Activated naive CD4-positive, alpha-beta T cell treated with anti-CD3 and anti-CD28 coated beads for 36 hours (primary cell): ENCODE measurements at regions not wholly inside any gene's neighbourhood (a gene's known extent, or its start where the extent isn't known, plus 50 kb on each side); places are given as distances from the start of the nearest gene placed in this dataset.
"Not testable (repeated sequence)": the region's sequence is repeated elsewhere in the genome, so short reads cannot be mapped to it uniquely, and the experiment has no call there.

Experiments used
- CTCF ChIA-PET: fragments of 350-600 bp; sonication (Branson Sonifier 250); formaldehyde crosslinking; loops from one replicate; lab custom pipeline; 2021; ENCODE audit warnings: antibody characterized with exemption; lab: Charles Lee
- DNase-seq: peaks from one replicate; pipeline ENCODE4 v3.0.0-alpha.2; 2020
- H3K27ac Mint-ChIP-seq: one replicate; pipeline ENCODE4 v1.8.0; 2021; ENCODE audit warnings: mild to moderate bottlenecking, mixed read lengths
- H3K27me3 Mint-ChIP-seq: one replicate; pipeline ENCODE4 v1.8.0; 2021; ENCODE audit warnings: low read depth, mixed read lengths
- H3K36me3 Mint-ChIP-seq: one replicate; pipeline ENCODE4 v1.8.0; 2021; ENCODE audit warnings: low read depth, mixed read lengths
- H3K4me1 Mint-ChIP-seq: one replicate; pipeline ENCODE4 v1.8.0; 2021; ENCODE audit warnings: low read depth, mixed read lengths
- H3K4me3 Mint-ChIP-seq: one replicate; pipeline ENCODE4 v1.8.0; 2021; ENCODE audit warnings: mild to moderate bottlenecking, moderate library complexity, mixed read lengths
- H3K9me3 Mint-ChIP-seq: one replicate; pipeline ENCODE4 v1.8.0; 2021; ENCODE audit warnings: mixed read lengths
- intact Hi-C: fragments of 100-400 bp; cut with micrococcal nuclease; formaldehyde crosslinking; loops from one replicate; pipeline ENCODE4 v1.15.1; 2023

DNA sequence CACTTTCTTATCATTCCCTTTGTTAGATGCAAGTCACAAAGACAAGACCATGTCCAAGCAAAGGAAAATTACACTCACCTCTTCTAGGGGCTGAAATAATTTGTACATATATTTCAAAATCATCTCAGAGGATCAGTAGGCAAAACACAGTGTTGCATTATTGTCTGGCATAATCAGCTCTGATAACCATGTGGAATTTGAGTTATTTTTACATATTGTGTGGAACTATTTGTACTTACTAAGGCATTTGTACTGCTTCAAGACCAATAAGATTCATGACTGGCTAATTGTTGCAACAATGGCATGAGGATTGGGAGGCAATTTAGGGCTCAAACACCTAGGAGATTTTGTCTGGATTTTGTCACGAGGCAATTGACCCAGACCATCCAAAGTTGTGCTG lies 1716.4 kb downstream of the BRINP3 start:
- Mint-ChIP-seq H3K27me3 (no peaks in the 10 kb centered on the region), H3K36me3 (no peaks in the 10 kb centered on the region), H3K4me3 (no peak overlapping the region), H3K27ac (no peak overlapping the region), H3K9me3 (peaks cover 2% of the 10 kb centered on the region), H3K4me1 (no peaks in the 10 kb centered on the region)
- no peak for DNase-seq
- intact Hi-C loops, result no loop called here
- CTCF ChIA-PET, result no interaction called here

DNA sequence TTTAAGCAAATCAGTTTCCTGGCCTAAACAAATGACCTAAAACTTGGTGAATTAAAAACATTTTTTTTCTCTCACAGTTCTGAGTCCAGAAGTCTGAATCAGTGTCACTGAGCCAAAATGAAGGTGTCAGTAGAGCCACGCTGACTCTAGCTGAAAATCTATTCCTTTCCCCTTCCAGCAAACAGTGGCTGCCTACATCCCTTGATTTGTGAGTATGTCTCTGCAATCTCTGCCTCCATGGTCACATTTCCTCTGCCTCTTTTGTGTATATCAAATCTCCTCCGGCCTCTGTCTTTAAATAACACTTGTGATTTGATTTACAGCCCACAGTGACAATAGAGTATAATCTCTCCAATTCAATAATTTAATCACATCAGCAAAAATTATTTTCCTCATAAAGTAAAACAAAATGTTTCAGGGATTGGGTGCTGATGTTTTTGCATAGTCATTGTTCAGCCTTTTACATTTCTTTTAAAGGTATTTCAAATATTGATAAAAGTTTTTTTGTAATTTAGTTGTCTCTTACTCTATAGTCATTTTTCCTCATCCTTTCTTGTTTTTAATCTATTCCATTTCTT lies 1715.4 kb downstream of the BRINP3 start:
- H3K4me3 Mint-ChIP-seq, result no peak overlapping the region
- no peaks in the 10 kb centered on the region for H3K4me1 Mint-ChIP-seq
- DNase-seq, result no peak
- H3K9me3 Mint-ChIP-seq, result peaks cover 2% of the 10 kb centered on the region
- no peaks in the 10 kb centered on the region for H3K27me3 Mint-ChIP-seq
- intact Hi-C loops, result no loop called here
- no peak overlapping the region for H3K27ac Mint-ChIP-seq
- CTCF ChIA-PET, result no interaction called here
- H3K36me3 Mint-ChIP-seq, result no peaks in the 10 kb centered on the region

DNA sequence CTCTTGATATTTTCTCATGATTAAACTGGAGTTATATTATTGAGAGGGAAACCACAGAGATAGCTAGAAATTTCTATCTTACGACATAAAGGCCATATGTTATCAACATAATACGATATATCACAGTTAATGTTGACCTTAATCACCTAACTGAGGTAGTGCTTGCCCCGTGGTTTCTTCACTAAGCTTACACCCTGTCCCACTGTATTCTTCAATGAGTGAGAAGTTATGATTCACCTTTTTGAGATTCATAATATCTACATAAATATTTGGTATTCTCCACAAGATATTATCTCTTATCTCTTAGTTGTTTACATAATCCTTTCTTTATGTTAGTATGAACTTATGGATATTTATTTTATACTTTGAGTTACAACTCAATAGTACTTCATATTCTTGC lies 1714.1 kb downstream of the BRINP3 start:
- Mint-ChIP-seq H3K4me1 (no peaks in the 10 kb centered on the region), H3K27me3 (no peaks in the 10 kb centered on the region), H3K36me3 (no peaks in the 10 kb centered on the region), H3K27ac (no peak overlapping the region), H3K4me3 (no peak overlapping the region), H3K9me3 (peaks cover 2% of the 10 kb centered on the region)
- no peak for DNase-seq
- CTCF ChIA-PET, result no interaction called here
- intact Hi-C loops, result no loop called here

DNA sequence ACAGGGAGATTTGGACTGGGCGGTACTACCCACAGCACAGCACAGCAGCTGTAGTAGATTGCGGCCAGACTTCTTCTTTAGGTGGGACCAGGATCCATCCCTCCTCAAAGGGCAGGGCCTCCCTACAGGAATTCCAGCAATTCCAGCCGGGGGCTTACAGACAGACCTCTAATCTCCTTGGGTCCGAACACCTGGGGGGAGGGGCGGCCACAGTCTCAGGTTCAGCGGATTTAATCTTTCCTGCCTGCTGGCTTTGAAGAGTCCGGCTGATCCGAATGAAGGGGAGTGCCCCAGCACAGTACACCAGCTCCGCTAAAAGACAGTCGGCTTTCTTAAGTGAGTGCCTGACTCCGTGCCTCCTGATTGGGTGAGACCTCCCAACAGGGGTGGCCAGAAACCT lies 1708.5 kb downstream of the BRINP3 start:
- DNase-seq, result no peak
- Mint-ChIP-seq H3K4me3 (no peak overlapping the region), H3K9me3 (peaks cover 18% of the 10 kb centered on the region), H3K36me3 (no peaks in the 10 kb centered on the region), H3K27ac (no peak overlapping the region), H3K27me3 (no peaks in the 10 kb centered on the region), H3K4me1 (no peaks in the 10 kb centered on the region)
- intact Hi-C loops, result no loop called here
- CTCF ChIA-PET, result no interaction called here

DNA sequence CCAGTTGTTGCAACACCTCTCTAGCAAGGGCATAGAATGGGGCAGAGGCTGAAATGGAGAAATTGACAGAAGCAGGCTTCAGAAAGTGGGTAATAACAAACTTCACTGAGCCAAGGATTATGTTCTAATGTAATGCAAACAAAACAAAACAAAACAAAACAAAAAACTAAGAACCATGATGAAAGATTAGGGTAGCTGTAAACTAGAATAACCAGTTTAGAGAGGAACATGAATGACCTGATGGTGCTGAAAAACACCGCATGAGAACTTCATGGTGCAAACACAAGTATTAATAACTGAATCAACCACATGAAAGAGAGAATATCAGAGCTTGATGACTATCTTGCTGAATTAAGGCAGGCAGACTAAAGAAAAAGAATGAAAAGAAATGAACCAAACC lies 1707.7 kb downstream of the BRINP3 start:
- no peaks in the 10 kb centered on the region for H3K4me1 Mint-ChIP-seq

DNA sequence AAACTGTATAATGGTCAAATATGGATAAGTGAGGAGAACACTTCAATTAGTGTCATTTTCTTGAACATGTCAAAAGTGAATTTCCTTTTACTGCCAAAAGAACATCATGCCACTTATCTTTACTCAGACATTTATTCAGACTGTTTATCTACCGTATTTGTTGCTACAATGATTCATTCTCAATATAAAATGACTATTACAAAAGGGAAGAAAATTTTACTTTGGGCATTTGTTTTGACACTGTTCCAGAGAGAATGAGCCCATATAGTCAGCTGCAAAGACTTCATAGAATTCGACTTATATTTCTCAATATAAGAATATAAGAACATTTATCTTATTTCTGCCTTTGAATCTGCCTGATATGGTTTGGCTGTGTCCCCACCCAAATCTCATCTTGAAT lies 1699.1 kb downstream of the BRINP3 start:
- Mint-ChIP-seq H3K36me3 (no peaks in the 10 kb centered on the region), H3K4me1 (no peaks in the 10 kb centered on the region), H3K27ac (no peak overlapping the region), H3K4me3 (no peak overlapping the region), H3K27me3 (no peaks in the 10 kb centered on the region), H3K9me3 (peaks cover 14% of the 10 kb centered on the region)
- CTCF ChIA-PET, result no interaction called here
- intact Hi-C loops, result no loop called here
- DNase-seq, result no peak

More for the DNA sequence above, 1707.7 kb downstream of the BRINP3 start:
- CTCF ChIA-PET, result no interaction called here
- Mint-ChIP-seq H3K27ac (no peak overlapping the region), H3K27me3 (no peaks in the 10 kb centered on the region), H3K9me3 (peaks cover 20% of the 10 kb centered on the region), H3K4me3 (no peak overlapping the region), H3K36me3 (no peaks in the 10 kb centered on the region)
- intact Hi-C loops, result no loop called here
- DNase-seq, result no peak

DNA sequence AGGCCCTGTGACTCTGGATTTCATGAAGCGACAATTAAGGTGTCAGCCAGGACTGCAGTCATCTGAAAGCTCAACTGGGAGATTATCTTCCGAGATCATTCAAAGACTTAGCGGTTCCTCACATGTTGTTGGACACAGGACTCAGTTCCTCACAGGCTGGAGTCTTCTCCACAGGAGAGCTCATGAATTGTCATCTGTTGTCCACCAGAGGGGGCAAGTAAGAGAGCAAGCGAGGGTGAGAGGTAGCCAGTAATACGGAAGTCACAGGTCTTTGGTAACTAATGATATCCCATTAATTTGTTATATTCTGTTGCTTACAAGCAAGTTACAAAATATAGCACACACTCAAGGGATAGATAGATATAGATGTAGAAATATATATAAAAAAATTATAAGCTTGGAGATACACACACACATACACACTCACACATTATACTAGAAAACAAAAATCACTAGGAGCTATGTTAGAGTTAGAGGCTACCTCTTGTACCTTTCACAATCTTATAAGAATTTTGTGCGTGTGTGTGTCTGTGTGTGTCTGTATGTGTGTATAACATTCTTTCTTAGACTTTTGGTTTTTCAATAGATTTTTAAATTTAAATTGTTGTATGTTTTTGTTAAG lies 1695.3 kb downstream of the BRINP3 start:
- H3K36me3 Mint-ChIP-seq, result no peaks in the 10 kb centered on the region
- DNase-seq, result no peak
- CTCF ChIA-PET, result interaction anchor here (0.7 to 1.0 kb wide), 2 partner anchors 11 to 74 kb away, joined by 3 to 4 read pairs; no protein-coding TSS in a partner anchor

DNA sequence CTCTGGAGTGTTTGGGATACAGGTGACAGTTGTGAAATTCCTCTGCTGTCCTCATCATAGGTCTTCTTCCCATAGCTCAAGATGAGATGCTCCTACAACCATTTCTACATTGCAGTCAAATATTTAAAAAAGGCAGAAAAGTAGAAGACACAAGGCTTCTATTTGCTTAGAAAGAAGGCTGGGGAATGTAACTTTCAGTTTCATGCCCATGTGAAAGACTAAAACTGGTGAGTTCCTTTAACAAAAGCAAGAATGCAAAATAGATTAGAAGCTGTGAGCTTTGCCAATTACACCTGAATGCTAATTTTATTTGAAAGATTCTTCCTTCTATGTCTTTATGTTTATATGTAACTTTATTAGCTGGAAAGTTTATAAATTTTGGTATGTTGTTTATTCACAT lies 1682.7 kb downstream of the BRINP3 start:
- Mint-ChIP-seq H3K9me3 (peaks cover 12% of the 10 kb centered on the region), H3K27me3 (no peaks in the 10 kb centered on the region), H3K27ac (no peak overlapping the region), H3K36me3 (no peaks in the 10 kb centered on the region), H3K4me3 (no peak overlapping the region), H3K4me1 (no peaks in the 10 kb centered on the region)
- intact Hi-C loops, result no loop called here
- CTCF ChIA-PET, result no interaction called here
- no peak for DNase-seq

More for the DNA sequence above, 1695.3 kb downstream of the BRINP3 start:
- Mint-ChIP-seq H3K4me3 (no peak overlapping the region), H3K27me3 (no peaks in the 10 kb centered on the region), H3K9me3 (no peaks in the 10 kb centered on the region), H3K4me1 (no peaks in the 10 kb centered on the region), H3K27ac (no peak overlapping the region)
- intact Hi-C loops, result no loop called here

DNA sequence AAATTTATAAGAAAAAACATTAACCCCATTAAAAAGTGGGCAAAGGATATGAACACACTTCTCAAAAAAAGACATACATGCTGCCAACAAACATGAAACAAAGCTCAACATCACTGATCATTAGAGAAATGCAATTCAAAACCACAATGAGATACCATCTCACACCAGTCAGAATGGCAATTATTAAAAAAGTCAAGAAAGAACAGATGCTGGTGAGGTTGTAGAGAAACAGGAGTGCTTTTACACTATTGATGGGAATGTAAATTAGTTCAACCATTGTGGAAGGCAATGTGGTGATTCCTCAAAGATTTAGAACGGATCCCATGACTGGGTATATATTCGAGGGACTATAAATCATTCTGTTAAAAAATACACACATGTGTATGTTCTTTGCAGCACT lies 1665.5 kb downstream of the BRINP3 start:
- H3K27me3 Mint-ChIP-seq, H3K4me1 Mint-ChIP-seq, H3K4me3 Mint-ChIP-seq, DNase-seq, intact Hi-C loops, CTCF ChIA-PET, H3K27ac Mint-ChIP-seq, H3K36me3 Mint-ChIP-seq: not testable (repeated sequence)
- peaks cover 12% of the 10 kb centered on the region for H3K9me3 Mint-ChIP-seq

DNA sequence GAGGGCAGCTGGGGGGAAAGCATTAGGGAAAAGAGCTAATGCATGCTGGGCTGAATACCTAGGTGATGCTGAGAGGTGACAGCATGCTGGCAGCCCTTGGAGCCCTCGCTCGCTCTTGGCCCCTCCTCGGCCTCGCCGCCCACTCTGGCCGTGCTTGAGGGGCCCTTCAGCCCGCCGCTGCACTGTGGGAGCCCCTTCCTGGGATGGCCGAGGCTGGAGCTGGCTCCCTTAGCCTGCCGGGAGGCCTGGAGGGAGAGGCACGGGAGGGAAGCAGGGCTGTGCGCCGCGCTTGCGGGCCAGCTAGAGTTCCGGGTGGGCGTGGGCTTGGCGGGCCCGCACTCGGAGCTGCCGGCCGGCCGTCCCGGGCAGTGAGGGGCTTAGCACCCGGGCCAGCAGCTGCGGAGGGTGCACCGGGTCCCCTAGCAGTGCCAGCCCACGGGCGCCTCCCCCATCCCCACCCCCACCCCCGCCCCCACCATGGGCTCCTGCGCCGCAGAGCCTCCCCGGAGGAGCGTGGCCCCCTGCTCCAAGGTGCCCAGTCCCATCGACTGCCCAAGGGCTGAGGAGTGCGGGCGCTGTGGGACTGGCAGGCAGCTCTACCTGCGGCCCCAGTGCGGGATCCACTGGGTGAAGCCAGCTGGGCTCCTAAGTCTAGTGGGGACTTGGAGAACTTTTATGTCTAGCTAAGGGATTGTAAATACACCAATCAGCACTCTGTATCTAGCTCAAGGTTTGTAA lies 1664.7 kb downstream of the BRINP3 start:
- DNase-seq, H3K36me3 Mint-ChIP-seq, H3K27ac Mint-ChIP-seq, intact Hi-C loops, H3K4me1 Mint-ChIP-seq, H3K27me3 Mint-ChIP-seq, CTCF ChIA-PET, H3K4me3 Mint-ChIP-seq: not testable (repeated sequence)
- H3K9me3 Mint-ChIP-seq, result peaks cover 12% of the 10 kb centered on the region

DNA sequence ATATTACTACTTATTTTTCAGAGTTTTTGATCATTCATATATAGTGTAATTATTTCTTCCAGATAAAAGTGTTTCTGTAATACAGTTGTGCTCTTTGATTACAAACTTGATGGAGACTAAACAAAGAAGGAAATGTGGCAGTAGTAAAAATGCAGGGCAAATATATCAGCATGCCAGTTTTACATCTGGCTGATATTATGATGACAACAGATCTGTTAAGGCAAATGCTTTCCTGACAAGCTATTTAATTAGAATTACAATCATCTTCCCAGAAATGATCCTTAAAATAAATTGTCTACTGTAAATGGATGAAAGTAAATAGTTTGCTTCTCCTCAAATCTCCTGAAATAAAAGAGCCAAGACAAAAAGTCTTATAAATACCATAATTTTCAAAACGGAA lies 1659.8 kb downstream of the BRINP3 start:
- intact Hi-C loops, result no loop called here
- Mint-ChIP-seq H3K4me3 (no peak overlapping the region), H3K4me1 (no peaks in the 10 kb centered on the region), H3K27me3 (no peaks in the 10 kb centered on the region), H3K27ac (no peak overlapping the region), H3K36me3 (no peaks in the 10 kb centered on the region), H3K9me3 (peaks cover 3% of the 10 kb centered on the region)
- DNase-seq, result no peak
- CTCF ChIA-PET, result no interaction called here

DNA sequence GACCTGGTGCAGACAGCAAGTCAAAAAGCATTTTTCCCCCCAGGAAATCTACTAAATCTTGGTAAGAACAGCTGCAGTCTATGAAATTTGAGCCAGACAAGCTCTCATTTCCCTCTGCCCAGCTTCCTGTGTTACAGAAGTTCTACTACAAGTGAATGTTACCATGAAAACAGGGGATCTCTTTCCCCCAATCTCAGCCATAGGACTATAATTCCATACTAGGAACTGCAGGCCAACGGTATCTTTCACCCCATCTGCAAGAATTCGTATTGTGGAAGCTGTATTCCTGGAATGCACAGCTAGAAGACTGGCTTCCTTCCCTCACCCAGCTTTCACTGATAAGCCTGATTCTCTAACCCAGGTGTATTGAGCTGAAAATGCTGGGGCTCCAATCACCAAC lies 1655.4 kb downstream of the BRINP3 start:
- CTCF ChIA-PET, result no interaction called here
- H3K9me3 Mint-ChIP-seq, result peaks cover 4% of the 10 kb centered on the region
- intact Hi-C loops, result no loop called here
- H3K36me3 Mint-ChIP-seq, result no peaks in the 10 kb centered on the region
- H3K4me1 Mint-ChIP-seq, result no peaks in the 10 kb centered on the region
- no peak overlapping the region for H3K4me3 Mint-ChIP-seq
- H3K27me3 Mint-ChIP-seq, result no peaks in the 10 kb centered on the region
- no peak overlapping the region for H3K27ac Mint-ChIP-seq
- no peak for DNase-seq

DNA sequence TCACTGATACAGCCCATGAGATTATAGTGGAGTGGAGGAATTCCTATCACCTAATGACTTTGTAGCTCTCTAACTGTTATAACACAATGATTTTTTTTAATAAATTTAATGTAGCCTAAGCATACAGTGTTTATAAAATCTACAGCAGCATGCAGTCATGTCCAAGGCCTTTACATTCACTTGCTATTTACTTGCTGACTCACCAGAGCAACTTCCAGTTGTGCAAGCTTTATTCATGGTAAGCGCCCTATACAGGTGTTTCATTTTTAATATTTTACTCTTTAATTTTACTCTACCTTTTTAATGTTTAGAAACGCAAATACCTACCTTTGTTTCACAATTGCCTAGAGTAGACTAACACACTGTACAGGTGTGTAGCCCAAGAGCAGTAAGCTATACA lies 1652.2 kb downstream of the BRINP3 start:
- Mint-ChIP-seq H3K27me3 (no peaks in the 10 kb centered on the region), H3K36me3 (no peaks in the 10 kb centered on the region), H3K9me3 (peaks cover 7% of the 10 kb centered on the region), H3K4me1 (no peaks in the 10 kb centered on the region), H3K27ac (no peak overlapping the region), H3K4me3 (no peak overlapping the region)
- intact Hi-C loops, result no loop called here
- CTCF ChIA-PET, result no interaction called here
- no peak for DNase-seq
